ENCODE measurements at regions not wholly inside any gene's neighbourhood (a gene's known extent, or its start where the extent isn't known, plus 50 kb on each side); places are given as distances from the start of the nearest gene placed in this dataset.

DNA sequence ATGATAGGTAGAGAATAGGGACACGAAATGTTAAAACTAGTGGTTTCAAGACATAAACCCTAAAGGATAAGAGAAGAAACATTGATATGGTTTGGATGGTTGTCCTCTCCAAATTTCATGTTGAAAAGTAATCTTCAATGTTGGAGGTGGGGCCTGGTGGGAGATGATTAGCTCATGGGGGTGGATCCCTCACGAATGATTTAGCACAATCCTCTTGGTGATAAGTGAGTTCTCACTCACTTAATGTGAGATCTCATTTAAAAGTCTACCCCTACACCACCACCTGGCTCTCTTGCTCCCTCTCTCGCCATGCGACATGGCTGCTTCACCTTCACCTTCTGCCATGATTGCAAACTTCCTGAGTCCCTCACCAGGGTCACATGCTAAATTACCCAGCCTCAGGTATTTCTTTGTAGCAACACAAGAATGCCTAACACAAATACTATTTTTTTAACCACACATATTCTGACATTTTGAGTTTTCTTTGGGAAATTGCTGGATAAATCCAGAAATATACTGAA lies 242.4 kb upstream of the PHF14 start:
- no peaks in the 10 kb centered on the region for H3K27me3 ChIP-seq (ENCODE audit: low read depth)
- H3K4me1 ChIP-seq: no peaks in the 10 kb centered on the region
- intact Hi-C loops (cut with DNase I): no loop called here
- ATAC-seq (no peak), DNase-seq (no peak)
- H3K27ac ChIP-seq: no peak overlapping the region
- no peaks in the 10 kb centered on the region for H3K36me3 ChIP-seq
- H3K9me3 ChIP-seq: no peaks in the 10 kb centered on the region
- no peak overlapping the region for H3K4me3 ChIP-seq
- TF ChIP-seq, protein P1, sequence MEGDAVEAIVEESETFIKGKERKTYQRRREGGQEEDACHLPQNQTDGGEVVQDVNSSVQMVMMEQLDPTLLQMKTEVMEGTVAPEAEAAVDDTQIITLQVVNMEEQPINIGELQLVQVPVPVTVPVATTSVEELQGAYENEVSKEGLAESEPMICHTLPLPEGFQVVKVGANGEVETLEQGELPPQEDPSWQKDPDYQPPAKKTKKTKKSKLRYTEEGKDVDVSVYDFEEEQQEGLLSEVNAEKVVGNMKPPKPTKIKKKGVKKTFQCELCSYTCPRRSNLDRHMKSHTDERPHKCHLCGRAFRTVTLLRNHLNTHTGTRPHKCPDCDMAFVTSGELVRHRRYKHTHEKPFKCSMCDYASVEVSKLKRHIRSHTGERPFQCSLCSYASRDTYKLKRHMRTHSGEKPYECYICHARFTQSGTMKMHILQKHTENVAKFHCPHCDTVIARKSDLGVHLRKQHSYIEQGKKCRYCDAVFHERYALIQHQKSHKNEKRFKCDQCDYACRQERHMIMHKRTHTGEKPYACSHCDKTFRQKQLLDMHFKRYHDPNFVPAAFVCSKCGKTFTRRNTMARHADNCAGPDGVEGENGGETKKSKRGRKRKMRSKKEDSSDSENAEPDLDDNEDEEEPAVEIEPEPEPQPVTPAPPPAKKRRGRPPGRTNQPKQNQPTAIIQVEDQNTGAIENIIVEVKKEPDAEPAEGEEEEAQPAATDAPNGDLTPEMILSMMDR (IDR thresholded peaks at IDR 0.05): no peak

DNA sequence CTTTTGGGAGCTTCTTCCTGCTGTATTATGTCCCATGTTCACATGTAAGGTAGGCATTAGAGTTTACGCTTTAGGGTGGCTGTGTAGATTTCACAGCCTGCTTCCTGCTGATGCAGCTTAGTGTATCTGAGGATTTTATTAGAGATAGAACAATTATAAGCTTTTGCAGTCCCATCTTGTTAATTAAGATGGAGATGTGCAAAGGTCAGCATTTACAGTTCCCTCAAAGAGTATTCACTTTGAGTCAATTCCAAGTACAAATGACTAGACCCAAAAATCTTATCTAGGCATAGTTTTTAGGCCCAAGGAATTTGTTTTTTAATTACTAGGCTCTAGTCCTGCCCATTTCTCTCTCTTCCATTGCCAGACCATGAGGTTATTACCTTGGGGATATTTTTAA lies 239.9 kb upstream of the PHF14 start:
- intact Hi-C loops (cut with DNase I): no loop called here
- Histone ChIP-seq H3K4me3 (no peak overlapping the region), H3K36me3 (no peaks in the 10 kb centered on the region), H3K27me3 (ENCODE audit: low read depth) (no peaks in the 10 kb centered on the region), H3K9me3 (no peaks in the 10 kb centered on the region), H3K4me1 (no peaks in the 10 kb centered on the region), H3K27ac (no peak overlapping the region)
- TF ChIP-seq, protein P1 (IDR thresholded peaks at IDR 0.05): no peak
- ATAC-seq (no peak), DNase-seq (no peak)

DNA sequence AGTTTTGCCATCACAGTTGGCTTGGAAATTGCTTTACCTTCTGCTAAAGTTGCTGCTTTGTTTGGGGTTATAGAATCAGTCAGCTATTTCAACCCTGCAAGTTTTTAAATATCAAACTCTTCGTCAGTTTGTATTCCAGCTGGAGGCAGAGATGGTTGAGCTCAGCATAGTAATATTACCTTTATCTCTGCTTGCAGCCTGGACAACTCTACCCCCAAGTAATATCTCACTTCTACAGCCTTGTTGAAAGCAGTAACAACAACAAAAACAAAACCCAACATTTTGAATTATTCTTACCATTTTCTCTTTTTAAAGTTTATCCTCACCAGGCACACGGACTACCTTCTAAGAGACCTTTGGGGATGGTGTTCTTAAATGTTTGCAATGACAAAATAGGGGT lies 239.1 kb upstream of the PHF14 start:
- no peak overlapping the region for H3K4me3 ChIP-seq
- no peaks in the 10 kb centered on the region for H3K27me3 ChIP-seq (ENCODE audit: low read depth)
- H3K9me3 ChIP-seq: no peaks in the 10 kb centered on the region
- H3K4me1 ChIP-seq: no peaks in the 10 kb centered on the region
- TF ChIP-seq, protein P1 (IDR thresholded peaks at IDR 0.05): no peak
- intact Hi-C loops (cut with DNase I): no loop called here
- no peak overlapping the region for H3K27ac ChIP-seq
- H3K36me3 ChIP-seq: no peaks in the 10 kb centered on the region
- no peak for DNase-seq
- no peak for ATAC-seq

DNA sequence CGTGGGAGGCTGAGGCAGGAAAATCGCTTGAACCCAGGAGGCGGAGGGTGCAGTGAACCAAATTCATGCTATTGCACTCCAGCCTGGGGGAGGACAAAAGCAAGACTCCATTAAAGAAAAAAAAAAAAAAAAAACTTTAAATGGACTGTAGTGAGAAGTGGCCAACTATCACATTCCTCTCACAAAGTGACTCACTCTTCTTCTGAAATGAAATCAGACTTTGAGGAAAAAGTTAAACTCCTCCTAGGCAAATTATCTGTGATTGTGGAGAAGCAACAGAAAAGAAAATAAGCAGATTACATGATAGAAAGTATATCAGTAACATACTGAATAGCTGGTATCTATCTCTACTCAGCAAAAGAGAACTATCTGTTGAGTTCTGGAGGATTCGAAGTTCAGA lies 234.3 kb upstream of the PHF14 start:
- Histone ChIP-seq H3K36me3 (no peaks in the 10 kb centered on the region), H3K27ac (no peak overlapping the region), H3K27me3 (ENCODE audit: low read depth) (no peaks in the 10 kb centered on the region), H3K9me3 (no peaks in the 10 kb centered on the region), H3K4me3 (no peak overlapping the region), H3K4me1 (no peaks in the 10 kb centered on the region)
- no peak for ATAC-seq
- TF ChIP-seq, protein P1 (IDR thresholded peaks at IDR 0.05): no peak
- DNase-seq: no peak
- intact Hi-C loops (cut with DNase I): no loop called here

DNA sequence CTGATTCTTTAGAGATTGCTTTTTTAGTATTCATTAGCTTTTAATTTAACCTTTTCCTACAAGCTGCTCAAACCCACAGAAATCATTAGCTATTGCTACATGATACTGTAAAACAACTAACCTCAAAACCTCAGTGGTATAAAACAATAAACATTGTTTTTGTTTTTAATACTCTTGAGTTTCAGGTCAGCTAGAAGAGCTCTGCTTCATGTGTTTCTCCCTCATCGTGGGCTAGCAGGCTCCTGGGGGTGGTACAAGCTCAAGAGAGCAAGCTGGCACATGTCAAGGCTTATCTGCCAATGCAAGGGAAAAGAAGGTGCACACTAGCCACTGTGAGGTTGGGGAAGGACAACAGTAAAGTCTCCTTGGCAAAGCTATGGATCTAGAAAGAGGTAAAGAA lies 232.9 kb upstream of the PHF14 start:
- TF ChIP-seq, protein P1 (IDR thresholded peaks at IDR 0.05): no peak
- no peak overlapping the region for H3K27ac ChIP-seq
- no peak for DNase-seq
- H3K27me3 ChIP-seq (ENCODE audit: low read depth): no peaks in the 10 kb centered on the region
- H3K36me3 ChIP-seq: no peaks in the 10 kb centered on the region
- no peaks in the 10 kb centered on the region for H3K4me1 ChIP-seq
- intact Hi-C loops (cut with DNase I): no loop called here
- H3K9me3 ChIP-seq: no peaks in the 10 kb centered on the region
- no peak for ATAC-seq
- no peak overlapping the region for H3K4me3 ChIP-seq

DNA sequence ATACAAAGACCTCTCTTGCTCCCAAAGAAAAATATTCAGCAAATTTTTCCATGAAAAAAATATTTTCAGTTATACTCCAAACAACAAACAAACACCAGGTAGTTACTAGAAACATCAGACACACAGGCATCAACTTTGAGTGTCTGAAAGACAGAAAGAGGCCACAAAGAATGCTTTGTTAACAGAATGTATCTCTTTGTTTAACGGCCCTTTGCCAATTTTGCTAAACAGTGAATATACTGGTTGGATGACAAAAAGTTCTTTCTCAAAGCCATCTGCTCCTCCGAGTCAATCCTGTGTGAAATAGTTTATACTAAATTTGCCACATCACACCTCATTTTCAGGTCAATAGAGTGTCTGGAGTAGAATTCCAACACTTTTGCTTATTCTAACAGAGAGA lies 216.7 kb upstream of the PHF14 start:
- intact Hi-C loops (cut with DNase I): no loop called here
- ATAC-seq: no peak
- peaks cover 22% of the 10 kb centered on the region for H3K9me3 ChIP-seq

More for the DNA sequence above, 216.7 kb upstream of the PHF14 start:
- H3K36me3 ChIP-seq: no peaks in the 10 kb centered on the region
- H3K4me3 ChIP-seq: no peak overlapping the region
- no peaks in the 10 kb centered on the region for H3K4me1 ChIP-seq
- H3K27me3 ChIP-seq (ENCODE audit: low read depth): no peaks in the 10 kb centered on the region
- H3K27ac ChIP-seq: no peak overlapping the region
- TF ChIP-seq, protein P1 (IDR thresholded peaks at IDR 0.05): no peak
- no peak for DNase-seq

Measured in lower lobe of right lung (tissue), 2 donors.